ENCODE measurements at regions not wholly inside any gene's neighbourhood (a gene's known extent, or its start where the extent isn't known, plus 50 kb on each side); places are given as distances from the start of the nearest gene placed in this dataset.

GRCh38 chr14:82075566-82075965 lies 541.9 kb upstream of the SEL1L start:
- TF ChIP-seq EZH2 (IDR thresholded peaks at IDR 0.05; ENCODE audit: low read depth, unreplicated experiment), result no peak
- no peak for TF ChIP-seq CTCF (conservative IDR thresholded peaks at IDR 0.05; ENCODE audit: low read depth in 2 of 2)
- TF ChIP-seq POLR2AphosphoS5 (IDR thresholded peaks at IDR 0.05; ENCODE audit: low read depth), result no peak
- TF ChIP-seq EZH2phosphoT487 (IDR thresholded peaks at IDR 0.05; ENCODE audit: unreplicated experiment), result no peak
- peak; percentile 100 for TF ChIP-seq REST (IDR thresholded peaks at IDR 0.05; ENCODE audit: unreplicated experiment)

All from GM23338 (cell line).